GM18505 (cell line): ENCODE measurements at regions not wholly inside any gene's neighbourhood (a gene's known extent, or its start where the extent isn't known, plus 50 kb on each side); places are given as distances from the start of the nearest gene placed in this dataset.

Experiments
- ATAC-seq: cut with Tn5 transposase; IDR thresholded peaks from one replicate; pipeline ENCODE4 v1.9.1; 2021; ENCODE audit not compliant: unreplicated experiment
- POLR2A ChIP-seq: IDR thresholded peaks from 4 replicates; pipeline ENCODE4 v1.6.1; 2011; ENCODE audit warnings: borderline replicate concordance; ENCODE audit not compliant: insufficient read depth, insufficient read length; ENCODE audit errors: extremely low read depth

GRCh38 chr1:182195733-182196132 lies 134.2 kb upstream of the ZNF648 start:
- no peak for ATAC-seq
- no peak for TF ChIP-seq POLR2A

DNA sequence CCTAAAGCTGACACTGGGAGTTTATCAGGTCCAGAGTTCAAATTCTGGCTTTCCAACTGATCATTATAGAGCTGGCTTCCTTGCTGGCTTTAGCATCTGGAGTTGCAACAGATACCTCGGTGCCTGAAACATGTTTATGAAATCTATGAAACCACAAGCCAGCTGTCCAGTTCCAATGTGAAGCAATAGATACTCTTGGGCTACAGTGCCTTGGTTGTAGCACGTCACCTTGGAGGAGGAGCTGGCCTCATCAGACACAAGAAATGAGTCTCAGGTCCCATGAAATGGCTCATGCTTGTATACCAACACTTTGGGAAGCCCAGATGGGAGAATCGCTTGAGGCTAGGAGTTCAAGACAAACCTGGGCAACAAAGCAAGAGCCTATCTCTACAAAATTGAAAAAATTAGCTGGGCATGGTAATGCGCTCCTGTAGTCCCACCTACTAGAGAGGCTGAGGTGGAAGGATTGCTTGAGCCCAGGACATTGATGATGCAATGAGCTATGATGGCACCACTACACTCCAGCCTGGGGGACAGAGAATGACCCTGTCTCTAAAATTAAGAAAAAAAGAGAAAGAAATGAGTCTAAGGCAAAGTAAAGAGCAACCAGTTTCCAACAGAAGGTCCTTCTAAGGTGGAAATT lies 132.5 kb upstream of the ZNF648 start:
- no peak for TF ChIP-seq POLR2A
- no peak for ATAC-seq

DNA sequence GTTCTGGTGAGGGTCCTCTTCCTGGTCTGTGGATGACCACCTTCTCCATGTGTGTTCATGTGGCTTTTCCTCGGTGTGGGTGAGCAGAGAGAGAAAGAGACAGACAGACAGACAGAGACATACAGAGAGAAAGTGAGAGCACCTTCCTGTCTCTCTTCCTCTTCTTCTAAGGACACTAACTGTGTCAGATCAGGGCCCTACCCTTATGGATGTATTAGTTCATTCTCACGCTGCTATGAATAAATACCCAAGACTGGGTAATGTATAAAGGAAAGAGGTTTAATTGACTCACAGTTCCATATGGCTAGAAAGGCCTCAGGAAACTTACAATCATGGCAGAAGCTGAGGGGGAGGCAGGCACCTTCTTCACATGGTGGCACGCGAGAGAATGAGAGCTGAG lies 131.5 kb upstream of the ZNF648 start:
- no peak for TF ChIP-seq POLR2A
- no peak for ATAC-seq

- ATAC-seq = no peak
- TF ChIP-seq POLR2A = no peak
These were observed 130.7 kb upstream of the ZNF648 start for GRCh38 chr1:182192215-182192614.

- TF ChIP-seq POLR2A = no peak
- no peak for ATAC-seq
These were observed 130.0 kb upstream of the ZNF648 start for GRCh38 chr1:182191381-182192115.

DNA sequence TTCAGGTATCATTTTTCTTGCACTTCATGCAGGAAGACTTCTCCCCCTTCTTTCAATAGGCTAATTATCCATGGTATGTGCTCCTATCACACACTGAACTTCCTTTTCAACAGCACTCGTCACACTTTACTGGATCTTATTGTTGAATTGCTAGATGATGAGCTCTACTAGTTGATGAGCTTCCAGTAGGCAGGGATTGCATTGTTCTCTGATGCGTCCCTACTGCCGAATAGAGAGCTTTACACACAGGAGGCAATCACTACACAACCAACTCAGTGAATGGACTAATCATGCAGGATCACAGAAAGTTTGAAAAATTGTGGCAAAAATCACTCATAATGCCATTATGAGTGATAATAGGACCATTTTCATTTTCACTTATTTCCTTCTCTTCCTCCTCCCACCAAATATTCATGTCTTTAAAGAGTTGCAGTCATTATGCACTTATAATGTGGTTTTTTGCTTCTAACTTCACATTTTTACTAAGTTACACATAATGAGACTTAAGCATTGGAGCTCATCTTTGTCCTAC lies 128.1 kb upstream of the ZNF648 start:
- no peak for ATAC-seq
- TF ChIP-seq POLR2A = no peak

- TF ChIP-seq POLR2A = no peak
These were observed 125.2 kb upstream of the ZNF648 start for GRCh38 chr1:182186757-182187146.

GRCh38 chr1:182185842-182186756 lies 124.6 kb upstream of the ZNF648 start:
- ATAC-seq = no peak
- TF ChIP-seq POLR2A = no peak

More at GRCh38 chr1:182186757-182187146, 125.2 kb upstream of the ZNF648 start:
- no peak for ATAC-seq

DNA sequence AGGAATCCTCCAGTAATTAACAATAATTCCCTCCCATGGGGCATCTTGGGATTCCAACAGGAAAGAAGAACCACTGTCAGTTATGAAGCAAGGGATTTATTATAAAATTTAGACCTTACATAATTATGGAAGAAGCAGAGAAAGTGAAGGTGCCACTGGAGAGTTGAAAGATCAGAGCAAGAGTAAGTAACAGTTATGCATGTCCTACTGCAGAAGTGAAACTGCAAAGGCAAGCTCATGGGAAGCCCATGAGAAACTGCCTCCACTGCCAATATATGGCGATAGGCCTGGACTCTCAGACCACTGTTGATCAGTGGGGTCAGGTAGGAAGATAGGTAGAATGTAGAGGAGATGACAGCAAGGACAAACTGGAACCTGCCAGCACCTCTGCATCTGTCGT lies 123.6 kb upstream of the ZNF648 start:
- no peak for TF ChIP-seq POLR2A
- no peak for ATAC-seq

DNA sequence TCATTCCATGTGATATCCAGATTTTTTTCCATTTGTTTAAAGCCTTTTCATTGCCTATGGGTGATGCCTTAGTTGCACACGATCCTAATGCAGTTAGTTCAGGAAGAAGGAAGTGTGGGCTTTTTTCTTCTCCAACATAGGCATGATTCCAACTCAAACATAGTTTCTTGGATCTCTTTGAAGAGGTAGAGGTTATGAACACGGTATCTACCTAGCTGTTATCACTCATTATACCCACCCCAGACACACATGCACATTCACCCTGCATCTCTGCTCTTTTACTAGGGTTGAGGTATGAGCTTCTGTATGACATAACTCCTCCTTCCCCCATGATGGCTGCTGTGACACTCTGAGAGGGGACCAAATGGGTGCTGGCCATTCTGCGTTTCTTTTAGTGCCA lies 122.1 kb upstream of the ZNF648 start:
- no peak for ATAC-seq
- no peak for TF ChIP-seq POLR2A

DNA sequence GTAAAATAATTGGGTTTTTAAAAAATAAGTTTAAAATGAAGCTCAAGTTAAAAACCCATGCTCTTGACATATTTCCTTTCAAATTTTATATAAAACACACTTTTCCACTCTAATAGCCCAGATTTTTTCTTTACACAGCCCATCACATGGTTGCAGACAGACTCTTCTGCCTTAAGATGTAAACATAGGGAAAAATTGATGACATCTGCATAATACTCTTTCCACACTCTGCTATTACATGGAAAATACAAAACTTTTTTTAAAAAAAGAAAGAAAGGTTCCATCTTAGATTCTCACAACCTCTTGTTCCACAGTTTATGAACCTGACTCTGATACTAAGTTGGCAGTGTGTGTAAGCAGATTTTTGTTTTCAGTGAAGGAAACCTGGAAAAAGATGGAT lies 120.8 kb upstream of the ZNF648 start:
- no peak for TF ChIP-seq POLR2A
- no peak for ATAC-seq

DNA sequence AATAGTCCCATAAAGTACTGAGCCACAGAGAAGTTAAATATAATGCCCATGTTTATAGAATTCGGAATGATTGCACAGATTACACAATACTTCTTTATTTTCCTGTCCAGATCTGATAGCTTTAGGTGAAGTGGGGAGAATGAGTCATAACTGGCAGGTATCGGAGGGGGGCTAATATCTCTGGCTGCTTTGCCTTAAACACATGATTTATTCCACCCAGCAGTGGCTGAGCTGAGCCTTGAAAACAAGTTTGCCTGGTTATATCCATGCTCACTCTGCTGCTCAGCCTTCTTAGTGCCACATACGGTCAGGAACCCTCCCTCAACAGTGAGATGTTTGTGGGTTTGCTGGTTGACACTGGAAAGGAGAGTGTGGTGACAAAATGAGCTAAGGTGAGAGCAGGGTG lies 119.7 kb upstream of the ZNF648 start:
- no peak for ATAC-seq

GRCh38 chr1:182175361-182175931 lies 113.9 kb upstream of the ZNF648 start:
- no peak for ATAC-seq

More for the DNA sequence above, 119.7 kb upstream of the ZNF648 start:
- TF ChIP-seq POLR2A = no peak

More at GRCh38 chr1:182175361-182175931, 113.9 kb upstream of the ZNF648 start:
- TF ChIP-seq POLR2A = no peak
